RKO (cell line): ENCODE measurements at regions not wholly inside any gene's neighbourhood (a gene's known extent, or its start where the extent isn't known, plus 50 kb on each side); places are given as distances from the start of the nearest gene placed in this dataset.

Source experiments
- DNase-seq: peaks from one replicate; pipeline ENCODE4 v3.0.0-alpha.2; 2016; ENCODE audit warnings: low spot score

- DNase-seq, result no peak
Measured at GRCh38 chr9:134214386-134214765, 50.0 kb upstream of the RNU6ATAC start.

GRCh38 chr9:134214766-134215419, 50.5 kb upstream of the RNU6ATAC start:
- DNase-seq, result no peak

- no peak for DNase-seq
Measured at GRCh38 chr9:134215420-134215698, 51.0 kb upstream of the RNU6ATAC start.

- no peak for DNase-seq
Measured at GRCh38 chr9:134215699-134216448, 51.5 kb upstream of the RNU6ATAC start.

- DNase-seq, result no peak
Measured at GRCh38 chr9:134216449-134216951, 52.1 kb upstream of the RNU6ATAC start.

GRCh38 chr9:134216961-134217360, 52.6 kb upstream of the RNU6ATAC start:
- no peak for DNase-seq

- peak; percentile 21 for DNase-seq
Measured at GRCh38 chr9:134217431-134218210, 53.3 kb upstream of the RNU6ATAC start.

GRCh38 chr9:134218230-134218629, 53.9 kb upstream of the RNU6ATAC start:
- DNase-seq, result no peak

GRCh38 chr9:134219646-134220060, 55.3 kb upstream of the RNU6ATAC start:
- DNase-seq, result no peak

- DNase-seq, result no peak
Measured at GRCh38 chr9:134220311-134220710, 55.9 kb upstream of the RNU6ATAC start.

GRCh38 chr9:134221273-134222017, 57.1 kb upstream of the RNU6ATAC start:
- DNase-seq, result no peak

- no peak for DNase-seq
Measured at GRCh38 chr9:134222018-134222573, 57.7 kb upstream of the RNU6ATAC start.

GRCh38 chr9:134223091-134223490, 58.7 kb upstream of the RNU6ATAC start:
- no peak for DNase-seq

GRCh38 chr9:134223591-134224122, 59.3 kb upstream of the RNU6ATAC start:
- no peak for DNase-seq

GRCh38 chr9:134224127-134224526, 59.8 kb upstream of the RNU6ATAC start:
- no peak for DNase-seq

- no peak for DNase-seq
Measured at GRCh38 chr9:134224567-134225093, 60.3 kb upstream of the RNU6ATAC start.

GRCh38 chr9:134225186-134225585, 60.8 kb upstream of the RNU6ATAC start:
- no peak for DNase-seq

- DNase-seq, result no peak
Measured at GRCh38 chr9:134225816-134226215, 61.5 kb upstream of the RNU6ATAC start.

GRCh38 chr9:134226221-134226930, 62.0 kb upstream of the RNU6ATAC start:
- no peak for DNase-seq
